B cell (primary cell): ENCODE measurements at regions not wholly inside any gene's neighbourhood (a gene's known extent, or its start where the extent isn't known, plus 50 kb on each side); places are given as distances from the start of the nearest gene placed in this dataset.

Source experiments
- CTCF ChIP-seq: fragments of 200-600 bp; IDR thresholded peaks from one replicate; pipeline ENCODE4 v1.8.0; 2022; ENCODE audit warnings: antibody characterized with exemption, mild to moderate bottlenecking
- EZH2 ChIP-seq: IDR thresholded peaks from 2 replicates; pipeline ENCODE4 v1.6.1; 2012; ENCODE audit warnings: borderline replicate concordance, low read depth, mild to moderate bottlenecking, moderate library complexity, low read length; ENCODE audit not compliant: insufficient read depth, poor library complexity, severe bottlenecking

GRCh38 chr11:92882828-92883611, 86.4 kb upstream of the MTNR1B start:
- no peak for TF ChIP-seq CTCF
- no peak for TF ChIP-seq EZH2
